D341Med (cell line): ENCODE measurements at regions not wholly inside any gene's neighbourhood (a gene's known extent, or its start where the extent isn't known, plus 50 kb on each side); places are given as distances from the start of the nearest gene placed in this dataset.

Experiments used
- DNase-seq: peaks from one replicate; pipeline ENCODE4 v3.0.0; 2012; ENCODE audit warnings: low spot score

DNA sequence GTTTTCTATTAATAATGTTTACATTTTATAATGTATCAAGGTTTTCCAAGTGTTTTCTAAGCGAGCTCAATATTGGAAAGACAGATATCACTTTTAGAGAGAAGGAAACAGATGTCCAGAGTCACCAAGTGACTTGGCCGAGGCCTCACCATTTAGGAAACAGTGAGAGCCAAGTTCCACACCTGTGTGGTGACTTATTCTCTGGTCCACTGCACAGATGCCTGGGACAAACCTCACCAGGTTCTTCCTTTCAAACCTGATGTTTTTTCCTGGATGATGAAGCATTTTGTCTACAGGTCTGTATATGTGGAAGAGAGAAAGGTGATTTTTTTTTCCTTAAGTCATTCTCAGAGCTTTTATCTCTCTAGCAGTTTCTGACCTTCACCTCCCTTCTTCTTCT lies 280.7 kb downstream of the LPIN1 start:
- DNase-seq = no peak

DNA sequence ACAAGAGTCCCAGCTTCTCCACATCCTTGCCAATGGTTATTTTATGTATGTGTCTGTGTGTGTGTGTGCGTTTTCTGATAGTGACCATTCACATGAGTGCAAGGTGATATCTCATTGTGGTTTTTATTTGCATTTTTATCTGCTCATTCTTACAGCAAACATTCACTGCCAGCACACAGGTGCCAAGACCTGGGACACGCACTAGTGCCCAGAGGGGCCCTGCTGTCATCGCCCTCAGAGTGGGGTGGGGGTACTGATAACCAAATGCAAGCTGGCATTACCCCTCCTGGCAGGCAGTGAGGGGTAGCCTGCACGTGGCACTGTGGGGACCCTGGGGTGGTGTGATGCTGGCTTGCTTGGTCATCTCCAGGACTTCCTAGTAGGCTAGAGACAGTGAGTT lies 285.4 kb downstream of the LPIN1 start:
- no peak for DNase-seq

DNA sequence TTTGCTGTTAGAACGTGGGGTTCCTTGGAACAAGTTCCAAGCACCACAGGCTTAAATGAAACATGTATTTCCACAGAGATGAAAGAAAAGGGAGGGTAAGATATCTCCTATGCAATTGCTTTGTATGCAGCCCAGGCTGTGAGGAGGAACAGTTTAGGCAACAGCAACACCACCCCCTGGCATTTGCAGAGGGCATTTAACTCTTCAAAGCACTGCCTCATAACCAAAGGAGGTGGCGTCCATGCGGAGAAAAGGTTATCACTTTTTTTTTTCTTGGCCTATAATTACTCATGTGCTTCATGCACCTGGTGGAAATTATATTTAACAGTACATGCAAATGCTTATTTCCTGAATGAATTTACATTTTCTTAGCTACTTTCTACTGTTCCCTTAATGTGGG lies 286.0 kb downstream of the LPIN1 start:
- no peak for DNase-seq

DNA sequence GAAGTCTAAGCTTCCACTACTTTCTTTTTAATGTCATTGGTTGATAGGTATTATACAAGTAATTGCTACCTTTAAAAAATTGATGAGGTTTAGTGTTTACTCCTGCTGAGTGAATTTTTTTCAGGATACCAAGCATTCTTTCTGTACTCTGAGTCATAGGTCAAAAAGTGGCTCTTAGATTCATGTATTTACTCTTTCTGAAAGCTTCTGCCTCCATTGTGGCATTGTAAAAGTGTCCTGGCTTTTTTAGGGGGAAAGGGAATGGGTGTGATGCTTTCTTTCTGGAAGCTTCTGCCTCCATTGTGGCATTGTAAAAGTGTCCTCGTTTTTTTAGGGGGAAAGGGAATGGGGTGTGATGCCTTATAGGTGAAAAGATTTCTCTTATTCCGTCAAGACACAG lies 286.5 kb downstream of the LPIN1 start:
- DNase-seq = no peak

DNA sequence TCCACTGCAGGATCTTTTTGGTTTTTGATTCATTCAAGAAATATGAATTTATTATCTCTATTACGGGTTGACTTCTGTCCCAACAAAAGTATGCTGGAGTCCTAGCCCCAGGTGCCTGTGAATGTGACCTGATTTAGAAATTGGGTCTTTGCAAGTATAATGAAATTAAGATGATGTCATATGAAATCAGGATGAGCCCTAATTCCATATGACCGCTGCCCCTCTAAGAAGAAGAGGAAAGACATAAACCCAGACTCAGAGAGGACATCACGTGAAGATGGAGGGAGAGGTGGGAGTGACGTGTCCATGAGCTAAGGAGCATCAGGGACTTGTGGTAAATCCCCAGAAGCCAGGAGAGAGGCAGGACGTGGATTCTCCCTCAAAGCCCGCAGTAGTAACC lies 287.1 kb downstream of the LPIN1 start:
- DNase-seq = no peak

DNA sequence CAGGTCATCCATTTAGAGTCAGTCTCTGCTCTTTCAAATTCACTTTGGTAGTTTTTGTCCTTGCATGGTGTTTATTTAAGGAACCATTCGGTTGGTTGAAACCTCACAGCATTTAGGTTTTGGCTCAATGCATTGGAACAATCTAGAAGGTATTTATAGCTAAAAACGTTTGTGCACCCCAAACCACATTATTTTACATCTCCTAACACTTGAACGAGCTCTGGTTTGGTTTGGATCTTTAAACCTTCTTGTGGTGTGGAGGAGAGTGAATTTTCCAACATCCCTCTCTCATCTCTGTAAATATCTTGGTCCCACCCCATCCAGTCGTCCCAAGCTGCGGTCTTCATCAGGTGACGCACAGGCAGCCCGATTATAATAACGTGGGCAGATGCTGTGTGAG lies 287.9 kb downstream of the LPIN1 start:
- no peak for DNase-seq

DNA sequence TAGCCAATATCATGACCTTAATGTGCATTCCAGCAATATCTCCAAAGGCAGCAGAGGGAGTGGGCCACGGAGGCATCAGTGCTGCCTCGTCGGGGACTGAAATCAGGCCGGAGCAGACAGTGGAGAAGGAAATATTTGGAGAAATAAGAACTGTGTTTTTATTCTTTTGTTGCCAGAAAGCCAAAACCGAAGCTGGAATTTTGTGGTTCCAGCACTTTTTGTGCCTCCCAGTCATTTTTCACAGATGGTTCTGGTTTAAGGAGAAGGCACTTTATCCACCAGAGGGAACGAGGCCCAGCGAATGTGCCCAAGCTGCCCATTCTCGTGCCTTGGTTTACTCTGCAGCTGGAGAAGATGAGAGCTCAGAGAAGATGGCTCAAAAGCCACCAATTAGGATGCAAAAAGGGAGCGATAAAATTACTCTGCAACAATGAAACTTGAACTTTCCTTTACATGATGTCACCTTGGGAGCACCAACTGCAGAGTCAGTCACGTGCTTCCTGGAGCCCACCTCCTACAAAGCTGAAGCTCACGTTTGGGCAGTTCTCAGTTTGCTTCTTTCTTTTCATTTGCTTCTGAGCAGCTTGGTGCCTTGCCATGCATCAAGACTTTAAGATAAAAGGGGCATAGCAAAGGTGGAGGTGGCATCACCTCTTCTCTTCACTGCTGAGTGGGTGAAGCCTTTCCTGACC lies 288.7 kb downstream of the LPIN1 start:
- no peak for DNase-seq

DNA sequence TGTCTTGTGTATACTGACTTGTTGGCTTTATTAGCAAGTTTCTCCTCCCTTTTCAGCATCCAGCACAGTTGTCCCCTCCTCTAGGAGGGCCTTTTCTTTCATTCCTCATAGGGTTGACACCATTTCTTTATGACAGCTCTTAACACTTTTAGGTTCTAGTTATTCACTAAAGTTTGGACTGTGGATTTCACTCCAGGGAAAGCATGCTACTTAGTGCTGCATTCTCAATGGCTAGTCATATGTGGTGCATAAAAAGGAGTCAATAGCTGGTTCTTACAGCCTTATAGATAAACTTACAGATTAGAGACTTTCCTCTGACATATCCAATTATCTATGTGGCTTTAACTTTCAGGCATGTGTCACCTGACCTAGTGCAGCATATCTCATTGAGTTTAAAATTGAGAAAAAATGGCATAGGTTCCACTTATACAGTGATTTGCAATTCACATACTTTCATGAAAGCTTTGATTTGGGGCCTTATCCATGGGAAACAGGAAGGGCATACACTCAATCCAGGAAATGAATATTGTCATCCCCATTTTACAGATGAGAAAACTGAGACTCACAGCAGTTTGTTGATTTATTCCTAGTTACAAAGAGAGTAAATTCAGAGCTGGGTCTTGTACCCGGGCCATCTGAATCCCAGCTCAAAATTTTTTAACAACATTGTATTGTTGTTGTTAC lies 289.7 kb downstream of the LPIN1 start:
- DNase-seq = no peak

DNA sequence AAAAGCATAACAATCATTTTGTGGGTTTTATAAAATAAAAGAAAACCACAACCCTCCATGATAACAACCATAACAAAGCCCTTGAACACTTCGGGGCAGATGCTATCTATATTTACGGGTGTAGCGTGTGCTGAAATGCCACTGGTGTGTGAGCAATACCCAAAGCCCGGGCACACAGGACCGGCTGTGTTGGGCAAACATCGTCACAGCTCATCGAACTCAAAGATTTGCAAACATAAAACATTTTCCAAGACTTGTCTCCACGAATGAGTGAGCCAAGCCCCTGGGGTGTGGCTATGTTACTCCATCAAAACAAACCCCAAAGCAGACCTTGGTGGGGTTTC lies 290.2 kb downstream of the LPIN1 start:
- no peak for DNase-seq

DNA sequence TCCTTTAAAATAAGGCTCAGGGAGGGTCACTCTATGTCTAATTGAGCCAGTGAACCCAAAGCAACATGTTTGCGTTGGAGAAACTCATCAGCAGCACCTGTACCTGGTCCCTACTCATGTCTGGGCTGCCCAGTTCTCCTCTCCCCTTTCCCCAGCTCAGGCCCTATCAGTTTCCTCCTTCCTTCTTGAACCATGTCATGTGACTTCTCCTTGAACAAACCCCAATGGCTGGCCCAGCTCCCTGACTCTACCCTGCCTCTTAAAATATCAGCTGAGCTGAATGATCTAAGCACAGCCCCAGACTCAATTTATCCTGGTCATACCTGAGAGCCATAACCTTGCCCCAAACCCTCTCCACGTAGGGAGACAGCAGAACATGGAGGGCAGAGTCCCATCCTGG lies 290.9 kb downstream of the LPIN1 start:
- DNase-seq = no peak

DNA sequence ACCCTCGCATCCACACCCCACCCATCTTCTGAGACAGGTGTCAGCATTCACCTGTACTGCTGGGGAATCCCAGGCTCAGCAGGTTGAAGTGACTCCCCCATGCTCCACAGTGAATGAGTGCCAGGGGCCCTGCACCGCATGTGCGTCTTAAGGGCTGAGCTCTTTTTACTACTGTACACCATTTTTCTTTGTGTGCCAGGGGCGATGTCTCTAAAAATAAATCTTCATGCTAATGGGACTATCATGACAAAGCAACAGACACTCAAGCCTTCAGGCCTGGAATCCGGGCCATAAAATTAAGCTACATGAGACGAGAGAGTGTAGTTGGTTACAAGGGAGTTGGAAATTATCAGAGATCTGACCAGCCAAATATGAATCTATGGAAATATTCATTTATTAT lies 294.8 kb downstream of the LPIN1 start:
- no peak for DNase-seq

DNA sequence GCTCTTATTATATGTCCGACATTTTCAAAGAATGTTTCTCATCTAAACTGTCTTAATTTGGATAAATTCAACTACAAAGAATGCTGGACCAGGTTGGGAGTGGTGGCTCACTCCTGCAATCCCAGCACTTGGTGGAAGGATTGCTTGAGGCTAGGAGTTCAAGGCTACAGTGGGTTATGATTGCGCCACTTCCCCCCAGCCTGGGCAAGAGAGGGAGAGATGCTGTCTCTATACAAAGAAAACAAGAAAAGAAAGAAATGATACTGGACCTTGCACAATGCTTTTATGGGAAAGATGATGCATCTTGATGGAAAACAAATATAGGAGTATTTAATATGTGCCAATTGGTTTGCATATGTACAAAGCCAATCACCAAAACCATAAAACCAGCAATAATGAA lies 296.7 kb downstream of the LPIN1 start:
- no peak for DNase-seq

DNA sequence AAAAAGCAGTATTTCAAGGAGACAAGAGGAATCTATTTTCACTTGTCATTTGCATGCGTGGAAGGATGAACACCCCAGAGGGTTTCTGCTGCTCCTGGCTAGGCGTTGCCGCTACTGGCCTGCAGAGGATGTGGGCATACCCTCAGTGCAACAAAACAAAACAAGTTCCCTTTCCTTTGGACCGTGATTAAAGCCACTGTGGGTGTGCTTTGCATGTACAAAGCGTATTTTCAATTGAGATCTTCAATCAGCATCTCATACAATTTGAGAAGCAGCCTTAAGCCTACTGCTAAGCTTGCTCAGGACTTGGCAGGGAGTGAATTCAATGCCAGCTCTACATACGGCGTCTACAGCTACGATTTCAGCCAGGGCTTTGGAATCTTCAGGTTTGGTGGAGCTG lies 298.4 kb downstream of the LPIN1 start:
- no peak for DNase-seq

DNA sequence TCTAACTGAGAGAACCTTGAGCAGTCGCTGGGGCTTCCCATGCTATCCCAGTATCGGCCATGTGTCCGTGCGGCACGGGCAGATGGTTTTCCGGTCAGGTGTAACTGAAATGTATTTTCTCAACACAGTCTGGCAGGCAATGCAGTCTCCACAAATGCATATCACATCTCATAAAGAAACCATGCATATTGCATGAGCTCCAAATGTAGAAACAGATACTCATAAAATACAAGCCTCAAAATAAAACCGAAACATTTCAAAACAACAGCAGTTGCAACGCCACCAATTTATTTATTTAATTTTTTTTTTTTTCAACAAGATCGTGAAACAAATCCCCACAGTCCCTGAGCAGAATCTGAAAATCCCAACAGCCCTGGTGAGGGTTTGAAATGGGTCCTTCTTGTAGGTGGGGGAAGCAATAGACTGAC lies 299.4 kb downstream of the LPIN1 start:
- DNase-seq = no peak

DNA sequence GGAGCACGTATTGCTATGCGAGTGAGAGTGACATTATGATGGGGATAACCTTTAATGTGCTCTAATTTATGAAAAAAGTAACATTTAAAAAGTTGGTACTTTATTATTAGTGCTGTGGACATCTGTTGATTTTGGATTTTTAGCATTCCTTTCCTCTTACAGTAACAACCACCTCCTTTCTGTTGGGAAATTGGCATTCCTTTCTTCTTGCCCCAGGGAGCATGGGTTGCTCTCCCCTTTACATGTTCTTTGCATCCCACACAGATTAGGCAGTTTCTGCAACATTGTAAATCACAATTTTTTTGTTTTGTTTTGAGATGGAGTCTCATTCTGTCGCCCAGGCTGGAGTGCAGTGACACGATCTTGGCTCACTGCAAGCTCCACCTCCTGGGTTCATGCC lies 300.2 kb downstream of the LPIN1 start:
- no peak for DNase-seq

DNA sequence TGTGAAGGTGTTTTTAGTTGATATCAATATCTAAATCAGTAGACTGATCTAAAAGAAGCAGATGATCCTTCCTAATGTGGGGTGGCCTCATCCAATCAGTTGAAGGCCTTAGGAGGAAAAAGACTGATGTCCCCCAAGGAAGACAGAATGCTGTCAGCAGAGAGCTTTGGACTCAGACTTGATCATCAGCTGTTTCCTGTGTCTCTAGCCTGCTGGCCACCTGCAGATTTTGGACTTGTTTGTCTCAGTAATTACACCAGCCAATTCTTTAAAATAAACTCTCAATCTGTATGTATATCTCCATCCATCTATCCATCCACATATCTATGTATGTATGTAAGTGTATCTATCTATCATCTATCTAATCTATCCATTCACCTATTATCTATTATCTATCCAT lies 301.3 kb downstream of the LPIN1 start:
- no peak for DNase-seq

DNA sequence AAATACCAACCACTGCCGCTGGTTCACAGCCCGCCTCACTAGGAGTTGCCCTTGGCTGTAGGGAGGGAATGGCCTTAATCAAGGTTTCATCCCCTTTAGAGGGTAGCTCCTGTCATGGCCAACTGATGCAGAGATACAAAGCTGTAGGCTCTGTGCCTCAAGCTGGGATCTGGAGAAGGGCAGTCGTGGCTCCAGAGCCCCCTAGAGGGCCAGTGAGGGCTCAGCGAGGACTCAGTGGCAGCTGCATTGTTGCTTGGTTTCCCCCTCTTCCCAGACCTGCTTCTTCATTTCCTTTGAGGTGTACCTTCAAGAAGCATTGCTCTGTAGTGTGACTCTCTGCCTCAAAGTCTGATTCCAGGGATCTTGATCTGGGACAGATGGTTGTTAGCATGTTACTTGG lies 302.1 kb downstream of the LPIN1 start:
- DNase-seq = no peak

DNA sequence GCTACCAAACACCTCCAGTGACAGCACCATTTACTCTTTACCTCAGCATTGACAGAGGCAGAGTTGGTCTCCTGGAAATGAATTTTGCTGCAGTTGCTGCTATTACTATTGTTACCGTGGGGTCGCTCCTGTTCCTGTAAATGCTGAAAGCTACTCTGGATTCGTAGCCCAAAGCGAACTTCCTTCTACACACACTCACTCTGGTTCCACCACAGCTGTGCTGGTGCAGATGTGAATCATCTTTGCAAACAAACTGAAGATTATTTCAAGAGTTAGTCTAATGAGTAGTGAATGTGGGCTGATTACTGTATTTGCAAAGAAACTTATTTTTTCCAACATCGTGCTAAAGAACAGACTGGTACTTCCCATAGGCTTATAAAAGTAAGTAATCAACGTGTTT lies 304.0 kb downstream of the LPIN1 start:
- no peak for DNase-seq

DNA sequence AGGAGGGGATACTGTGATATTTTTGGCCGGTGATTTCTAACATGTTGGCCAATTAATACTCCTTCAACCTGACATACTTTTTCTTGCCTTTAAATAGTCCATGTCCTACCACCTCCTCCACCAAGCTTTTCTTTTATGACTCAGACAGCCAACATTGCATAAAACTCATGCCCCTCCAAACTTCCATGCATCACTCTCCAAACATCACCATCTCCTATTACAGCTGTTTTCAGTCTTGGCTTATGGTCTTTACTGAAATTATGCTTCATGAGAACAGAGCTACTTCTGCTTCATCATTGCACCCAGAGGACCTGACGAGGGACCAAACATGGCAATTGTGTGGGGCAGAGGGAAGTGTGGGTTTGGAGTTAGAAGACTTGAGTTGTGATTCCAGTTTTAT lies 305.4 kb downstream of the LPIN1 start:
- no peak for DNase-seq

DNA sequence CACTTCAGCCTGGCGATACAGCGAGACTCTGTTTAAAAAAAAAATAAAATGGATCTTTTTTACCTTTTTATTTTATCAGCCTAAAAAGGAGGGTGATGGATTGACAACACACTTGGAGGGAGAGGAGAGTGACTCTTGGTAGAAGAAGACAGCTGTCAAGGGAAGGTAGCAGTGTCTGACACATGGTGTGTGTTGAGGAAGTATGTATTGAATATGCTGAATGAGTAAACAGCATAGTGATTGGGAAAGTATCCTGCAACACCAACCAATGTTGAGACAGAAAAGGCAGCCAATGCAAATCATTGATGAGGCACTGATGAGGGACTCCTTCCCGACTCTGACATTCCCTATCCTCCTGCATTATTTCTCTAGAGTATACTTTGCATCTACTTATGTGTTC lies 306.4 kb downstream of the LPIN1 start:
- no peak for DNase-seq

DNA sequence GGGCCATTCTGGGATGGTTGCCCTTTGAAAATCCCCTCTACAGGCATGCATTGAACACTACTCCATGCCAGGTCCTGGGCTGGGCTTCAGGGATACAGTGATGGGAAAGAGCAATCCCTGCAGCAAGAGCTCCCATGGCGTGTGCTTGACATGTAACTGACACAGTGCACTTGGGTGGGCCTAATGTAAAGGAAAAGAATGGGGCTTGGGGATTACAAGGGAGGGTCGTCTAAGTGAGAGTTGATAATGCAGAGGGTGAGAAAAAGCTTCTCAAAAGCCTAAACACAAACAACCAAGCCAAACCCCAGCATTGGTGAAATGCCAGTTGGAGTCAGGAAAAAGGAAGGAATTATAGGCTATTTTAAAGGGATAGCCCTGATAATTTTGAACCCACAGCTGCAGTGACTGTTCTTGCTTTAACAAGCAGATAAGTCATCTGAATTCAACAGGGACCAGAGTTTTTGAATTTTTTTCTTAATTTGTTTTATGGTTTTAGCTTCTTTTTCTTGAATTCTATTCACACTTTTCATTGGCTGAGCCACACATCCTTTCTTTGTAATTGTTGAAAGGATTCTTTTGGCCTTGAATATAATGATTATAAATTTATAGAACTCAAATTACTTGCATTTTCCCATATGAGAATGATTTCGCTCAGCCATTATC lies 308.7 kb downstream of the LPIN1 start:
- no peak for DNase-seq

DNA sequence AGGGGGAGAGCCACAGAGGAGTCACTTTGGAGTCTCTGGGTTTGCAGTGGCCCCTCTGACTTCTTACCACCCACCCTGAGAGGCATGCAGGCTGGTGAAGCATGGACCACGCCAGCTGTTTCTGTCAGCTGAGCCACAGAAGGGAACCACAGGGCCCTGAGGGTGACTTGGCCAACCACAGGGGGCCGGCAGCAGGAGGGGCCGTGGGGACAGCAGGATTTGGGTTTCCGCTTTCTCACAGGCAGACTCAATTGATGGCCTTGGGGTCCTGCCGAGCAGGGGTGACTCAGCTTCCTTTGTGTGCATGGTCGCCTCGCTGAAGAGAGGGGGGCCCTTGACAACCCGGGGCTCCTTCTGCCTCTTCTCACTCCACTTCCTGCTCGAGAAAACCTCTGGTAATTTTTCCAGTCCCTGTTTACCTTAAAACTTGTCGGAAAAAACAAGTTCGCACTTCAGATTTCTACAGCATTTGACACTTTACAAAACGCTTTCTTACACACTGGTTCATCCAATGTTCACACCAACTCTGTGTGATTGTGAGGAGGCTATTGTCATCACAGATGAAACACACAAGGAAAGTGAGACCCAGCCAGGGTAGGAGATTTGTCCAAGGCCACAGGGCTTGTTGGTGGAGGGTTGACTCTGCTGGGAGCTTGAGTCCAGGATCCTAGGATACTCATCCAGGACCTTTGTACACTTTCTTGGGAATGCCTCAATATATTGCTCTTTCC lies 311.2 kb downstream of the LPIN1 start:
- DNase-seq = no peak
